Hepatocyte (in vitro differentiated cells): ENCODE measurements at regions not wholly inside any gene's neighbourhood (a gene's known extent, or its start where the extent isn't known, plus 50 kb on each side); places are given as distances from the start of the nearest gene placed in this dataset.

Source experiments
- DNase-seq: peaks from one replicate; pipeline ENCODE4 v3.0.0-alpha.2; 2016; ENCODE audit warnings: low spot score
- H2AFZ ChIP-seq: fragments of 200-600 bp; sonication (generic); 2 replicates; pipeline ENCODE4 v1.6.0; 2016; ENCODE audit warnings: antibody characterized with exemption, mild to moderate bottlenecking
- H3K27ac ChIP-seq: fragments of 200-600 bp; sonication (generic); 2 replicates; pipeline ENCODE4 v1.5.1; 2016; ENCODE audit warnings: mild to moderate bottlenecking
- H3K27me3 ChIP-seq: fragments of 200-600 bp; sonication (generic); 2 replicates; pipeline ENCODE4 v1.6.1; 2016
- H3K36me3 ChIP-seq: fragments of 200-600 bp; sonication (generic); replicated peaks from 2 replicates; pipeline ENCODE4 v1.5.1; 2016; ENCODE audit warnings: low read depth; ENCODE audit not compliant: insufficient read depth
- H3K4me1 ChIP-seq: fragments of 200-600 bp; sonication (generic); 2 replicates; pipeline ENCODE4 v1.5.1; 2016; ENCODE audit warnings: mild to moderate bottlenecking, moderate library complexity; ENCODE audit not compliant: insufficient read depth
- H3K4me2 ChIP-seq: fragments of 200-600 bp; sonication (generic); 2 replicates; pipeline ENCODE4 v1.6.0; 2016
- H3K4me3 ChIP-seq: fragments of 200-600 bp; sonication (generic); 2 replicates; pipeline ENCODE4 v1.5.1; 2016; ENCODE audit warnings: mild to moderate bottlenecking
- H3K79me2 ChIP-seq: fragments of 200-600 bp; sonication (generic); 2 replicates; pipeline ENCODE4 v1.6.0; 2017; ENCODE audit warnings: mild to moderate bottlenecking
- H3K9me2 ChIP-seq: fragments of 200-600 bp; sonication (generic); replicated peaks from 2 replicates; pipeline ENCODE4 v1.6.0; 2017; ENCODE audit warnings: mild to moderate bottlenecking; ENCODE audit not compliant: insufficient read depth
- H3K9me3 ChIP-seq: fragments of 200-600 bp; sonication (generic); 2 replicates; pipeline ENCODE4 v1.5.1; 2016; ENCODE audit warnings: low read depth, mild to moderate bottlenecking
- H4K20me1 ChIP-seq: fragments of 200-600 bp; sonication (generic); 2 replicates; pipeline ENCODE4 v1.6.0; 2016; ENCODE audit warnings: mild to moderate bottlenecking; ENCODE audit not compliant: insufficient read depth, poor library complexity, severe bottlenecking
- EZH2 ChIP-seq: fragments of 200-600 bp; sonication (generic); IDR thresholded peaks from 2 replicates; pipeline ENCODE4 v1.6.1; 2016; ENCODE audit warnings: antibody characterized with exemption, mild to moderate bottlenecking, borderline replicate concordance
- EZH2phosphoT487 ChIP-seq: fragments of 200-600 bp; sonication (generic); IDR thresholded peaks from one replicate; pipeline ENCODE4 v1.6.1; 2018; ENCODE audit warnings: antibody characterized with exemption, mild to moderate bottlenecking, low read depth, moderate library complexity; ENCODE audit not compliant: unreplicated experiment, severe bottlenecking
- WGBS: methylation state at CpG from one replicate; pipeline ENCODE4 v1.1.6; 2016; ENCODE audit warnings: low lambda C conversion rate; ENCODE audit errors: missing lambda C conversion rate; 5-methylcytosine and 5-hydroxymethylcytosine counted together
- TF ChIP-seq, protein P1 (sequence below): fragments of 200-600 bp; sonication (generic); IDR thresholded peaks from 2 replicates; pipeline ENCODE4 v1.5.1; 2016; ENCODE audit warnings: antibody characterized with exemption, mild to moderate bottlenecking; ENCODE audit not compliant: poor library complexity

DNA sequence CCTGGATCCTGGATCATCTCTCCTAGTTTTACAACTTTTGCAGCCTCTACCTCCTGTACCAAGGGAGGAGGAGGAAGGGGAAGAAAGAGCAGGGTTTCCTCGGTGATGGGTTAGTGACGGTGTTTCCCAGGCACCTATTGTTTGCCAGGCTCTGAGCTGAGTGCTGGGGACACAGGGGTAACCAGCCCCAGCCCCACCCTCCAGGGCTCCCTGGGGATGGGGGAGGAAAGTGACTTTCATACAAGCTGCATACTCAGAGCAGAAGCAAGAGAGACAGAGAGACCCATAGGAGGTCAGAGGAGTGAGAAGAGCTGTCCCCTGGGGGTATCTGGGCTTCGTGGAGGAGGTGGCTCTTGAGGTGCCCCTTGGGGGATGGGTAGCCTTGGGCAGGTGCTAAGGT, 89.4 kb upstream of the THY1 start:
- H3K27me3 ChIP-seq: peaks cover 17% of the 10 kb centered on the region
- no peak for DNase-seq
- no peaks in the 10 kb centered on the region for H3K9me3 ChIP-seq
- H3K4me3 ChIP-seq: no peak overlapping the region
- TF ChIP-seq, protein P1, sequence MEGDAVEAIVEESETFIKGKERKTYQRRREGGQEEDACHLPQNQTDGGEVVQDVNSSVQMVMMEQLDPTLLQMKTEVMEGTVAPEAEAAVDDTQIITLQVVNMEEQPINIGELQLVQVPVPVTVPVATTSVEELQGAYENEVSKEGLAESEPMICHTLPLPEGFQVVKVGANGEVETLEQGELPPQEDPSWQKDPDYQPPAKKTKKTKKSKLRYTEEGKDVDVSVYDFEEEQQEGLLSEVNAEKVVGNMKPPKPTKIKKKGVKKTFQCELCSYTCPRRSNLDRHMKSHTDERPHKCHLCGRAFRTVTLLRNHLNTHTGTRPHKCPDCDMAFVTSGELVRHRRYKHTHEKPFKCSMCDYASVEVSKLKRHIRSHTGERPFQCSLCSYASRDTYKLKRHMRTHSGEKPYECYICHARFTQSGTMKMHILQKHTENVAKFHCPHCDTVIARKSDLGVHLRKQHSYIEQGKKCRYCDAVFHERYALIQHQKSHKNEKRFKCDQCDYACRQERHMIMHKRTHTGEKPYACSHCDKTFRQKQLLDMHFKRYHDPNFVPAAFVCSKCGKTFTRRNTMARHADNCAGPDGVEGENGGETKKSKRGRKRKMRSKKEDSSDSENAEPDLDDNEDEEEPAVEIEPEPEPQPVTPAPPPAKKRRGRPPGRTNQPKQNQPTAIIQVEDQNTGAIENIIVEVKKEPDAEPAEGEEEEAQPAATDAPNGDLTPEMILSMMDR: no peak
- no peak for TF ChIP-seq EZH2phosphoT487
- TF ChIP-seq EZH2: no peak
- WGBS: 29% methylated on average over 3 of the region's 3 CpGs
- H3K4me2 ChIP-seq: no peak overlapping the region
- H2AFZ ChIP-seq: no peak overlapping the region
- no peaks in the 10 kb centered on the region for H4K20me1 ChIP-seq
- no peaks in the 10 kb centered on the region for H3K9me2 ChIP-seq
- no peaks in the 10 kb centered on the region for H3K36me3 ChIP-seq
- no peaks in the 10 kb centered on the region for H3K4me1 ChIP-seq
- H3K79me2 ChIP-seq: no peaks in the 10 kb centered on the region
- no peak overlapping the region for H3K27ac ChIP-seq

- Histone ChIP-seq H2AFZ (no peak overlapping the region), H3K4me1 (no peaks in the 10 kb centered on the region), H3K4me3 (no peak overlapping the region), H3K9me3 (no peaks in the 10 kb centered on the region), H3K36me3 (no peaks in the 10 kb centered on the region), H4K20me1 (no peaks in the 10 kb centered on the region), H3K27ac (no peak overlapping the region), H3K79me2 (no peaks in the 10 kb centered on the region), H3K27me3 (peaks cover 12% of the 10 kb centered on the region), H3K9me2 (no peaks in the 10 kb centered on the region), H3K4me2 (no peak overlapping the region)
- 73% methylated on average over 12 of the region's 12 CpGs for WGBS
- TF ChIP-seq, protein P1: no peak
- TF ChIP-seq EZH2 (no peak), EZH2phosphoT487 (no peak)
- DNase-seq: no peak
These were observed 88.8 kb upstream of the THY1 start for GRCh38 chr11:119511614-119512306.

GRCh38 chr11:119509969-119510401, 87.0 kb upstream of the THY1 start:
- Histone ChIP-seq H3K27ac (no peak overlapping the region), H3K4me3 (no peak overlapping the region), H2AFZ (no peak overlapping the region), H3K4me2 (no peak overlapping the region), H4K20me1 (no peaks in the 10 kb centered on the region), H3K9me2 (no peaks in the 10 kb centered on the region), H3K27me3 (peaks cover 5% of the 10 kb centered on the region), H3K79me2 (no peaks in the 10 kb centered on the region), H3K4me1 (no peaks in the 10 kb centered on the region), H3K36me3 (no peaks in the 10 kb centered on the region), H3K9me3 (no peaks in the 10 kb centered on the region)
- WGBS: 73% methylated on average over 5 of the region's 5 CpGs
- no peak for TF ChIP-seq EZH2phosphoT487
- TF ChIP-seq EZH2: no peak
- TF ChIP-seq, protein P1: no peak
- peak; percentile 64 for DNase-seq
